ENCODE measurements at regions not wholly inside any gene's neighbourhood (a gene's known extent, or its start where the extent isn't known, plus 50 kb on each side); places are given as distances from the start of the nearest gene placed in this dataset.

- DNase-seq (ENCODE audit: low read depth, low spot score): no peak
These were observed 532.0 kb downstream of the KLF5 start for GRCh38 chr13:73590795-73591194.

- no peak for DNase-seq (ENCODE audit: low read depth, low spot score)
These were observed 526.4 kb downstream of the KLF5 start for GRCh38 chr13:73585236-73585635.

GRCh38 chr13:73583331-73583730 is 524.5 kb downstream of the KLF5 start:
- no peak for DNase-seq (ENCODE audit: low read depth, low spot score)

- DNase-seq (ENCODE audit: low read depth, low spot score): no peak
These were observed 521.9 kb downstream of the KLF5 start for GRCh38 chr13:73580513-73581267.

GRCh38 chr13:73579574-73580274 is 520.9 kb downstream of the KLF5 start:
- DNase-seq (ENCODE audit: low read depth, low spot score): no peak

GRCh38 chr13:73578251-73578875 is 519.6 kb downstream of the KLF5 start:
- no peak for DNase-seq (ENCODE audit: low read depth, low spot score)

GRCh38 chr13:73576291-73576690 is 517.5 kb downstream of the KLF5 start:
- DNase-seq (ENCODE audit: low read depth, low spot score): no peak

GRCh38 chr13:73572824-73573223 is 514.0 kb downstream of the KLF5 start:
- no peak for DNase-seq (ENCODE audit: low read depth, low spot score)

GRCh38 chr13:73571376-73571775 is 512.6 kb downstream of the KLF5 start:
- no peak for DNase-seq (ENCODE audit: low read depth, low spot score)

GRCh38 chr13:73556902-73557301 is 498.1 kb downstream of the KLF5 start:
- no peak for DNase-seq (ENCODE audit: low read depth, low spot score)

- no peak for DNase-seq (ENCODE audit: low read depth, low spot score)
These were observed 497.3 kb downstream of the KLF5 start for GRCh38 chr13:73556128-73556527.

- DNase-seq (ENCODE audit: low read depth, low spot score): no peak
These were observed 492.9 kb downstream of the KLF5 start for GRCh38 chr13:73551736-73552135.

- no peak for DNase-seq (ENCODE audit: low read depth, low spot score)
These were observed 490.9 kb downstream of the KLF5 start for GRCh38 chr13:73549717-73550116.

GRCh38 chr13:73548449-73548848 is 489.6 kb downstream of the KLF5 start:
- no peak for DNase-seq (ENCODE audit: low read depth, low spot score)

- DNase-seq (ENCODE audit: low read depth, low spot score): no peak
These were observed 488.4 kb downstream of the KLF5 start for GRCh38 chr13:73547239-73547638.

GRCh38 chr13:73544175-73544574 is 485.4 kb downstream of the KLF5 start:
- no peak for DNase-seq (ENCODE audit: low read depth, low spot score)

- no peak for DNase-seq (ENCODE audit: low read depth, low spot score)
These were observed 483.6 kb downstream of the KLF5 start for GRCh38 chr13:73542446-73542845.

- no peak for DNase-seq (ENCODE audit: low read depth, low spot score)
These were observed 478.1 kb downstream of the KLF5 start for GRCh38 chr13:73536865-73537264.

GRCh38 chr13:73535341-73535740 is 476.5 kb downstream of the KLF5 start:
- no peak for DNase-seq (ENCODE audit: low read depth, low spot score)

GRCh38 chr13:73532987-73533510 is 474.2 kb downstream of the KLF5 start:
- DNase-seq (ENCODE audit: low read depth, low spot score): no peak

- no peak for DNase-seq (ENCODE audit: low read depth, low spot score)
These were observed 473.8 kb downstream of the KLF5 start for GRCh38 chr13:73532582-73532981.

- DNase-seq (ENCODE audit: low read depth, low spot score): no peak
These were observed 472.2 kb downstream of the KLF5 start for GRCh38 chr13:73531014-73531413.

GRCh38 chr13:73522937-73523336 is 464.1 kb downstream of the KLF5 start:
- DNase-seq (ENCODE audit: low read depth, low spot score): no peak
